ENCODE measurements at regions not wholly inside any gene's neighbourhood (a gene's known extent, or its start where the extent isn't known, plus 50 kb on each side); places are given as distances from the start of the nearest gene placed in this dataset.

- no peak overlapping the region for H3K9ac ChIP-seq
- H3K36me3 ChIP-seq (ENCODE audit: insufficient read depth): no peaks in the 10 kb centered on the region
- H3K4me3 ChIP-seq (IDR thresholded peaks at IDR 0.05; ENCODE audit: insufficient read depth, low read depth, low read length): no peak overlapping the region
- no peak for TF ChIP-seq CTCF (conservative IDR thresholded peaks at IDR 0.05; ENCODE audit: low read depth, low read length)
- H3K4me2 ChIP-seq: no peak overlapping the region
- no peaks in the 10 kb centered on the region for H4K20me1 ChIP-seq (ENCODE audit: insufficient read depth)
- H3K4me1 ChIP-seq (ENCODE audit: low read depth, poor library complexity, severe bottlenecking): no peaks in the 10 kb centered on the region
- no peaks in the 10 kb centered on the region for H3K27me3 ChIP-seq (ENCODE audit: insufficient read depth, low read depth)
- H2AFZ ChIP-seq (ENCODE audit: low read depth): no peak overlapping the region
- no peaks in the 10 kb centered on the region for H3K79me2 ChIP-seq (ENCODE audit: insufficient read depth, low read depth)
- no peak overlapping the region for H3K27ac ChIP-seq
These were observed 81.5 kb upstream of the DHX40 start for GRCh38 chr17:59483860-59484259.

- H3K4me1 ChIP-seq (ENCODE audit: low read depth, poor library complexity, severe bottlenecking): no peaks in the 10 kb centered on the region
- H3K9ac ChIP-seq: no peak overlapping the region
- H3K4me3 ChIP-seq (IDR thresholded peaks at IDR 0.05; ENCODE audit: insufficient read depth, low read depth, low read length): no peak overlapping the region
- no peaks in the 10 kb centered on the region for H3K36me3 ChIP-seq (ENCODE audit: insufficient read depth)
- H3K27me3 ChIP-seq (ENCODE audit: insufficient read depth, low read depth): no peaks in the 10 kb centered on the region
- no peaks in the 10 kb centered on the region for H3K79me2 ChIP-seq (ENCODE audit: insufficient read depth, low read depth)
- no peak overlapping the region for H3K4me2 ChIP-seq
- no peak overlapping the region for H3K27ac ChIP-seq
- TF ChIP-seq CTCF (conservative IDR thresholded peaks at IDR 0.05; ENCODE audit: low read depth, low read length): no peak
- no peak overlapping the region for H2AFZ ChIP-seq (ENCODE audit: low read depth)
- H4K20me1 ChIP-seq (ENCODE audit: insufficient read depth): no peaks in the 10 kb centered on the region
These were observed 80.4 kb upstream of the DHX40 start for GRCh38 chr17:59485015-59485414.

GRCh38 chr17:59485946-59486345 lies 79.5 kb upstream of the DHX40 start:
- Histone ChIP-seq H4K20me1 (ENCODE audit: insufficient read depth) (no peaks in the 10 kb centered on the region), H3K27me3 (ENCODE audit: insufficient read depth, low read depth) (no peaks in the 10 kb centered on the region), H3K9ac (no peak overlapping the region), H3K36me3 (ENCODE audit: insufficient read depth) (no peaks in the 10 kb centered on the region), H3K27ac (no peak overlapping the region), H3K79me2 (ENCODE audit: insufficient read depth, low read depth) (no peaks in the 10 kb centered on the region), H3K4me1 (ENCODE audit: low read depth, poor library complexity, severe bottlenecking) (no peaks in the 10 kb centered on the region), H3K4me2 (no peak overlapping the region), H2AFZ (ENCODE audit: low read depth) (no peak overlapping the region), H3K4me3 (IDR thresholded peaks at IDR 0.05; ENCODE audit: insufficient read depth, low read depth, low read length) (no peak overlapping the region)
- no peak for TF ChIP-seq CTCF (conservative IDR thresholded peaks at IDR 0.05; ENCODE audit: low read depth, low read length)

GRCh38 chr17:59487161-59487873 lies 78.1 kb upstream of the DHX40 start:
- Histone ChIP-seq H3K79me2 (ENCODE audit: insufficient read depth, low read depth) (no peaks in the 10 kb centered on the region), H3K4me1 (ENCODE audit: low read depth, poor library complexity, severe bottlenecking) (no peaks in the 10 kb centered on the region), H3K9ac (no peak overlapping the region), H3K27ac (no peak overlapping the region), H3K4me3 (IDR thresholded peaks at IDR 0.05; ENCODE audit: insufficient read depth, low read depth, low read length) (no peak overlapping the region), H2AFZ (ENCODE audit: low read depth) (no peak overlapping the region), H3K27me3 (ENCODE audit: insufficient read depth, low read depth) (no peaks in the 10 kb centered on the region), H4K20me1 (ENCODE audit: insufficient read depth) (no peaks in the 10 kb centered on the region), H3K4me2 (no peak overlapping the region), H3K36me3 (ENCODE audit: insufficient read depth) (no peaks in the 10 kb centered on the region)
- no peak for TF ChIP-seq CTCF (conservative IDR thresholded peaks at IDR 0.05; ENCODE audit: low read depth, low read length)

Measured in KMS-11 (cell line).